H1 (cell line): ENCODE measurements at regions not wholly inside any gene's neighbourhood (a gene's known extent, or its start where the extent isn't known, plus 50 kb on each side); places are given as distances from the start of the nearest gene placed in this dataset.

ENCODE experiments used
- CTBP2 ChIP-seq: IDR thresholded peaks from 2 replicates; pipeline ENCODE4 v1.7.0; 2011; ENCODE audit warnings: borderline replicate concordance, mild to moderate bottlenecking, moderate library complexity, mixed read lengths, low read length; ENCODE audit not compliant: insufficient read depth, insufficient read length
- CTCF ChIP-seq, 3 experiments: IDR thresholded peaks; 1 replicate in 2 of 3; 2 replicates in 1 of 3; pipeline versions ENCODE4 v1.5.1 to v1.6.1; 2011; ENCODE audit warnings: low read length in 3 of 3, mild to moderate bottlenecking in 3 of 3, inconsistent platforms in 2 of 3, low read depth in 1 of 3, moderate library complexity in 1 of 3; ENCODE audit not compliant: insufficient read depth in 1 of 3; ENCODE audit errors: control extremely low read depth in 1 of 3
- EP300 ChIP-seq, 2 experiments: IDR thresholded peaks; 1 replicate in 1 of 2; 2 replicates in 1 of 2; pipeline ENCODE4 v1.6.1; 2011 to 2012; ENCODE audit warnings: low read depth in 2 of 2, low read length in 2 of 2, mild to moderate bottlenecking in 2 of 2, borderline replicate concordance in 1 of 2, inconsistent platforms in 1 of 2, moderate library complexity in 1 of 2
- EZH2 ChIP-seq: fragments of 200-600 bp; sonication (generic); IDR thresholded peaks from 2 replicates; pipeline ENCODE4 v1.7.1; 2012; ENCODE audit warnings: low read depth, mild to moderate bottlenecking, moderate library complexity, low read length, inconsistent platforms; ENCODE audit not compliant: severe bottlenecking
- JUN ChIP-seq: IDR thresholded peaks from 2 replicates; pipeline ENCODE4 v1.6.1; 2011; ENCODE audit warnings: low read depth, mild to moderate bottlenecking, improper control_type of control experiment, low read length
- POLR2A ChIP-seq, 2 experiments: IDR thresholded peaks; 1 replicate in 1 of 2; 2 replicates in 1 of 2; pipeline ENCODE4 v1.6.1; 2011; ENCODE audit warnings: low read depth in 2 of 2, low read length in 2 of 2, mild to moderate bottlenecking in 2 of 2; ENCODE audit errors: control extremely low read depth in 1 of 2
- SP2 ChIP-seq: IDR thresholded peaks from 2 replicates; pipeline ENCODE4 v1.6.1; 2012; ENCODE audit warnings: mild to moderate bottlenecking, low read length, inconsistent platforms
- TF ChIP-seq, protein P1 (sequence below): IDR thresholded peaks from 2 replicates; pipeline ENCODE4 v1.6.1; 2011; ENCODE audit warnings: low read length, improper control_type of control experiment

- TF ChIP-seq POLR2A (IDR thresholded peaks at IDR 0.05; ENCODE audit: control extremely low read depth in 1 of 2, low read depth in 2 of 2, low read length in 2 of 2) = no peak
- no peak for TF ChIP-seq CTBP2
- TF ChIP-seq CTCF (IDR thresholded peaks at IDR 0.05; ENCODE audit: control extremely low read depth in 1 of 3, insufficient read depth in 1 of 3, low read depth in 1 of 3, low read length in 3 of 3) = no peak
- no peak for TF ChIP-seq SP2
- no peak for TF ChIP-seq JUN
- no peak for TF ChIP-seq EP300 (IDR thresholded peaks at IDR 0.05; ENCODE audit: borderline replicate concordance in 1 of 2, low read depth in 2 of 2, low read length in 2 of 2)
- TF ChIP-seq EZH2 = no peak
- TF ChIP-seq, protein P1, sequence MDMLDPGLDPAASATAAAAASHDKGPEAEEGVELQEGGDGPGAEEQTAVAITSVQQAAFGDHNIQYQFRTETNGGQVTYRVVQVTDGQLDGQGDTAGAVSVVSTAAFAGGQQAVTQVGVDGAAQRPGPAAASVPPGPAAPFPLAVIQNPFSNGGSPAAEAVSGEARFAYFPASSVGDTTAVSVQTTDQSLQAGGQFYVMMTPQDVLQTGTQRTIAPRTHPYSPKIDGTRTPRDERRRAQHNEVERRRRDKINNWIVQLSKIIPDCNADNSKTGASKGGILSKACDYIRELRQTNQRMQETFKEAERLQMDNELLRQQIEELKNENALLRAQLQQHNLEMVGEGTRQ = no peak
Measured at GRCh38 chr3:153003862-153004261, 158.2 kb upstream of the RAP2B start.
